H1 (cell line): ENCODE measurements at regions not wholly inside any gene's neighbourhood (a gene's known extent, or its start where the extent isn't known, plus 50 kb on each side); places are given as distances from the start of the nearest gene placed in this dataset.

Source experiments
- CTCF ChIA-PET: fragments of 300-600 bp; sonication (Branson Sonifier 250); formaldehyde crosslinking; loops from one replicate; lab custom pipeline; 2021; ENCODE audit not compliant: partially characterized antibody; lab: Charles Lee
- POLR2A ChIA-PET: fragments of 300-600 bp; sonication (Branson Sonifier 250); formaldehyde crosslinking; loops from one replicate; lab custom pipeline; 2021; ENCODE audit warnings: inconsistent platforms; ENCODE audit not compliant: partially characterized antibody; lab: Charles Lee
- DNase-seq, 2 experiments: peaks; one replicate each; pipeline versions ENCODE4 v3.0.0 to v3.0.0-alpha.2; 2010 to 2022; ENCODE audit warnings: low spot score in 2 of 2, low read depth in 1 of 2, mixed read lengths in 1 of 2
- FAIRE-seq: peaks from 2 replicates; lab custom pipeline; 2011; peaks lifted over from hg19 to GRCh38; lab: Jason Lieb, UNC
- H2AFZ ChIP-seq: 2 replicates; pipeline ENCODE4 v1.8.1; 2012; ENCODE audit warnings: low read length, inconsistent platforms
- H2AK5ac ChIP-seq: 2 replicates; pipeline ENCODE4 v1.6.1; 2013; ENCODE audit warnings: low read depth, low read length
- H2BK120ac ChIP-seq: replicated peaks from 2 replicates; pipeline ENCODE3; 2013; ENCODE audit warnings: low read depth, low read length, inconsistent platforms
- H2BK12ac ChIP-seq: 2 replicates; pipeline ENCODE4 v1.6.1; 2013; ENCODE audit warnings: low read depth, low read length
- H2BK15ac ChIP-seq: 2 replicates; pipeline ENCODE4 v1.6.1; 2013; ENCODE audit warnings: low read length
- H2BK20ac ChIP-seq: 2 replicates; pipeline ENCODE4 v1.6.1; 2013; ENCODE audit warnings: low read length
- H2BK5ac ChIP-seq: 2 replicates; pipeline ENCODE4 v1.6.1; 2013; ENCODE audit warnings: low read depth, low read length
- H3K14ac ChIP-seq: 2 replicates; pipeline ENCODE4 v1.6.1; 2013; ENCODE audit warnings: inconsistent platforms; ENCODE audit not compliant: insufficient read length
- H3K18ac ChIP-seq: 2 replicates; pipeline ENCODE4 v1.6.1; 2013; ENCODE audit warnings: low read length; ENCODE audit errors: extremely low read depth
- H3K23ac ChIP-seq: 2 replicates; pipeline ENCODE4 v1.6.1; 2013; ENCODE audit warnings: inconsistent platforms; ENCODE audit not compliant: insufficient read length
- H3K23me2 ChIP-seq: 2 replicates; pipeline ENCODE4 v1.6.1; 2013; ENCODE audit warnings: low read depth, low read length
- H3K27ac ChIP-seq: 2 replicates; pipeline ENCODE4 v1.6.1; 2011; ENCODE audit warnings: low read depth, low read length, inconsistent platforms
- H3K27me3 ChIP-seq, 4 experiments: replicated peaks in 1 of 4; 1 replicate in 1 of 4; 2 replicates in 3 of 4; pipeline versions ENCODE4 v1.6.1 to v1.8.1; 2011 to 2013; ENCODE audit warnings: low read length in 3 of 4, mild to moderate bottlenecking in 3 of 4, inconsistent platforms in 2 of 4, mixed read lengths in 2 of 4, moderate library complexity in 1 of 4; ENCODE audit not compliant: control insufficient read depth in 3 of 4, insufficient read depth in 3 of 4; ENCODE audit errors: extremely low read depth in 1 of 4
- H3K36me3 ChIP-seq, 4 experiments: 2 replicates each; pipeline versions ENCODE4 v1.6.1 to v1.8.1; 2011 to 2013; ENCODE audit warnings: mild to moderate bottlenecking in 4 of 4, low read length in 3 of 4, moderate library complexity in 2 of 4, control low read depth in 1 of 4, inconsistent platforms in 1 of 4; ENCODE audit not compliant: insufficient read depth in 4 of 4, control insufficient read depth in 2 of 4
- H3K4ac ChIP-seq: replicated peaks from 2 replicates; pipeline ENCODE3; 2013; ENCODE audit warnings: low read length, low read depth, mixed read lengths, inconsistent platforms; ENCODE audit not compliant: insufficient read length
- H3K4me1 ChIP-seq, 4 experiments: replicated peaks in 1 of 4; 1 replicate in 1 of 4; 2 replicates in 3 of 4; pipeline versions ENCODE4 v1.6.1 to v1.8.1; 2011 to 2013; ENCODE audit warnings: low read length in 3 of 4, inconsistent platforms in 2 of 4, mixed read lengths in 1 of 4; ENCODE audit not compliant: insufficient read depth in 4 of 4, control insufficient read depth in 3 of 4
- H3K4me2 ChIP-seq, 2 experiments: 2 replicates each; pipeline versions ENCODE4 v1.6.1 to v1.8.1; 2011 to 2013; ENCODE audit warnings: low read depth in 2 of 2, low read length in 2 of 2, control low read depth in 1 of 2, inconsistent platforms in 1 of 2, mild to moderate bottlenecking in 1 of 2; ENCODE audit not compliant: insufficient read depth in 1 of 2
- H3K4me3 ChIP-seq, 4 experiments: fragments of 200-600, 300-600 bp in 1 of 4; sonication (generic), shearing (Covaris generic), sonication (Bioruptor Twin) in 1 of 4; 2 replicates each; pipeline versions ENCODE4 v1.5.1 to v1.8.1; 2011 to 2016; ENCODE audit warnings: low read length in 4 of 4, low read depth in 3 of 4, control low read depth in 2 of 4, inconsistent platforms in 2 of 4, mild to moderate bottlenecking in 2 of 4, mixed read lengths in 1 of 4, moderate library complexity in 1 of 4; ENCODE audit not compliant: insufficient read depth in 2 of 4; ENCODE audit errors: extremely low read depth in 1 of 4
- H3K56ac ChIP-seq: replicated peaks from 2 replicates; pipeline ENCODE3; 2013; ENCODE audit warnings: low read depth, mild to moderate bottlenecking, mixed read lengths, low read length, inconsistent platforms; ENCODE audit not compliant: insufficient read length
- H3K79me1 ChIP-seq: 2 replicates; pipeline ENCODE4 v1.6.1; 2013; ENCODE audit warnings: low read depth, low read length, control low read depth
- H3K79me2 ChIP-seq, 2 experiments: 2 replicates each; pipeline versions ENCODE4 v1.6.1 to v1.8.1; 2012 to 2013; ENCODE audit warnings: low read length in 2 of 2, mild to moderate bottlenecking in 2 of 2, inconsistent platforms in 1 of 2; ENCODE audit not compliant: insufficient read depth in 2 of 2, control insufficient read depth in 1 of 2
- H3K9ac ChIP-seq, 4 experiments: replicated peaks in 1 of 4; 1 replicate in 1 of 4; 2 replicates in 3 of 4; pipeline versions ENCODE4 v1.6.1 to v1.8.1; 2011 to 2013; ENCODE audit warnings: low read depth in 3 of 4, low read length in 3 of 4, control low read depth in 2 of 4, mild to moderate bottlenecking in 2 of 4, moderate library complexity in 2 of 4, inconsistent platforms in 1 of 4; ENCODE audit errors: extremely low read depth in 1 of 4
- H3K9me3 ChIP-seq, 2 experiments: 2 replicates each; pipeline versions ENCODE4 v1.6.1 to v1.8.1; 2012 to 2013; ENCODE audit warnings: mild to moderate bottlenecking in 2 of 2, moderate library complexity in 2 of 2, control low read depth in 1 of 2, inconsistent platforms in 1 of 2, low read depth in 1 of 2, low read length in 1 of 2, mixed read lengths in 1 of 2; ENCODE audit not compliant: insufficient read depth in 2 of 2
- H4K20me1 ChIP-seq, 2 experiments: replicated peaks in 1 of 2; 2 replicates each; pipeline versions ENCODE3 to v1.8.1; 2011 to 2013; ENCODE audit warnings: inconsistent platforms in 2 of 2, low read length in 2 of 2, mild to moderate bottlenecking in 1 of 2; ENCODE audit not compliant: insufficient read depth in 2 of 2, control insufficient read depth in 1 of 2
- H4K5ac ChIP-seq: 2 replicates; pipeline ENCODE4 v1.6.1; 2013; ENCODE audit warnings: low read length, low read depth, mixed read lengths, inconsistent platforms; ENCODE audit not compliant: insufficient read length
- H4K8ac ChIP-seq: 2 replicates; pipeline ENCODE4 v1.8.0; 2013; ENCODE audit warnings: mild to moderate bottlenecking, moderate library complexity, low read length, inconsistent platforms; ENCODE audit not compliant: insufficient read depth; ENCODE audit errors: extremely low read depth
- H4K91ac ChIP-seq: replicated peaks from 2 replicates; pipeline ENCODE3; 2013; ENCODE audit warnings: low read length, mixed read lengths, inconsistent platforms; ENCODE audit not compliant: insufficient read length
- GABPA ChIP-seq: IDR thresholded peaks from 2 replicates; pipeline ENCODE4 v1.6.1; 2011; ENCODE audit warnings: mild to moderate bottlenecking, low read length, moderate library complexity, borderline replicate concordance; ENCODE audit not compliant: insufficient read depth
- RAD21 ChIP-seq, 2 experiments: IDR thresholded peaks in 1 of 2; conservative IDR thresholded peaks in 1 of 2; 2 replicates each; pipeline ENCODE4 v1.6.1; 2011; ENCODE audit warnings: low read depth in 2 of 2, low read length in 2 of 2, improper control_type of control experiment in 1 of 2, inconsistent platforms in 1 of 2, mild to moderate bottlenecking in 1 of 2, moderate library complexity in 1 of 2
- SRF ChIP-seq: IDR thresholded peaks from 2 replicates; pipeline ENCODE4 v1.6.1; 2011; ENCODE audit warnings: mild to moderate bottlenecking, low read depth, low read length, moderate library complexity
- TAF1 ChIP-seq: IDR thresholded peaks from 2 replicates; pipeline ENCODE4 v1.6.1; 2011; ENCODE audit warnings: mild to moderate bottlenecking, low read depth, low read length
- USF2 ChIP-seq: IDR thresholded peaks from 2 replicates; pipeline ENCODE4 v1.6.1; 2011; ENCODE audit warnings: low read length, improper control_type of control experiment
- ZNF274 ChIP-seq: IDR thresholded peaks from 2 replicates; pipeline ENCODE4 v1.7.0; 2012; ENCODE audit warnings: low read length, borderline replicate concordance; ENCODE audit errors: extremely low read depth
- WGBS, 2 experiments: shearing (Covaris generic) in 1 of 2; methylation state at CpG; one replicate each; pipeline versions ENCODE4 v1.1.6 to v1.1.7; 2013 to 2015; ENCODE audit warnings: low lambda C conversion rate in 2 of 2, mixed read lengths in 2 of 2, inconsistent platforms in 1 of 2, low coverage in 1 of 2, missing lambda C conversion rate in 1 of 2; ENCODE audit not compliant: insufficient replicate concordance in 2 of 2, insufficient coverage in 1 of 2, insufficient read length in 1 of 2; ENCODE audit errors: extremely low coverage in 1 of 2, missing lambda C conversion rate in 1 of 2; 5-methylcytosine and 5-hydroxymethylcytosine counted together

GRCh38 chr1:244968881-244969280, 104.5 kb upstream of the HNRNPU start:
- H2BK5ac ChIP-seq = 0 out of 2 replicates have a peak overlapping the region, but pooled peaks have one; percentile 47
- H3K79me1 ChIP-seq = no peaks in the 10 kb centered on the region
- no peaks in the 10 kb centered on the region for H3K36me3 ChIP-seq
- no peak overlapping the region for H3K4ac ChIP-seq
- H4K8ac ChIP-seq = no peak overlapping the region
- peaks cover 7% of the 10 kb centered on the region for H3K23me2 ChIP-seq
- no peak overlapping the region for H3K9ac ChIP-seq
- CTCF ChIA-PET = interaction anchor here (1.1 to 1.4 kb wide), 3 partner anchors 73 to 105 kb away, joined by 3 to 4 read pairs (median 3); no protein-coding TSS in a partner anchor
- TF ChIP-seq USF2 (no peak), ZNF274 (no peak), TAF1 (no peak), GABPA (no peak), SRF (no peak), RAD21 (IDR thresholded peaks at IDR 0.05 in 1 of 2, conservative IDR thresholded peaks at IDR 0.05 in 1 of 2; ENCODE audit: low read depth in 2 of 2, low read length in 2 of 2) (no peak)
- TF ChIP-seq, all 59 proteins: peak for 0
- H2BK120ac ChIP-seq = no peak overlapping the region
- H3K27me3 ChIP-seq = no peaks in the 10 kb centered on the region
- H2AK5ac ChIP-seq = no peak overlapping the region
- H3K79me2 ChIP-seq = peaks cover 0 to 16% of the 10 kb centered on the region in 2 experiments; a peak in 2 of 4 replicates
- no peak overlapping the region for H3K27ac ChIP-seq
- POLR2A ChIA-PET = interaction anchor here (0.8 to 7.1 kb wide), 12 partner anchors 8 to 597 kb away, joined by 3 to 139 read pairs (median 6); partner anchors contain the start of genes COX20 and HNRNPU
- no peak overlapping the region for H3K14ac ChIP-seq
- no peak overlapping the region for H2BK12ac ChIP-seq
- peak overlapping the region; percentile 77 for H4K5ac ChIP-seq
- H3K4me1 ChIP-seq = peaks cover 3 to 9% (median 8%) of the 10 kb centered on the region in 4 experiments; a peak in 6 of 7 replicates
- H3K23ac ChIP-seq = no peak overlapping the region
- no peak for DNase-seq
- FAIRE-seq = no peak
- peak overlapping the region; percentile 73 to 92 for H3K4me2 ChIP-seq
- no peaks in the 10 kb centered on the region for H4K20me1 ChIP-seq
- H3K18ac ChIP-seq = no peak overlapping the region; the same call in 1 of the 2 replicates
- no peak overlapping the region for H2BK15ac ChIP-seq
- no peaks in the 10 kb centered on the region for H3K9me3 ChIP-seq
- WGBS, 2 experiments = 58% methylated on average over 4 of the region's 4 CpGs; no CpG with 5 or more reads in 1 of the 2 experiments
- 0 out of 2 replicates have a peak overlapping the region, but pooled peaks have one; percentile 8 for H2BK20ac ChIP-seq
- H4K91ac ChIP-seq = no peak overlapping the region
- H3K4me3 ChIP-seq = peak overlapping the region; percentile 65 to 88 (median 75); a peak in 5 of 8 replicates
- no peak overlapping the region for H2AFZ ChIP-seq
- H3K56ac ChIP-seq = no peak overlapping the region
